ENCODE measurements at regions not wholly inside any gene's neighbourhood (a gene's known extent, or its start where the extent isn't known, plus 50 kb on each side); places are given as distances from the start of the nearest gene placed in this dataset.

GRCh38 chr4:52292245-52292644 lies 241.1 kb downstream of the SPATA18 start:
- Histone ChIP-seq H3K4me3 (replicated peaks; ENCODE audit: insufficient read depth, low read length) (no peak overlapping the region), H3K27me3 (ENCODE audit: insufficient read depth, poor library complexity, severe bottlenecking) (no peaks in the 10 kb centered on the region), H3K27ac (replicated peaks) (no peak overlapping the region)
- TF ChIP-seq CTCF (IDR thresholded peaks at IDR 0.05; ENCODE audit: insufficient read depth, low read length) (no peak), GABPA (IDR thresholded peaks at IDR 0.05; ENCODE audit: low read depth) (no peak), POLR2AphosphoS5 (IDR thresholded peaks at IDR 0.05; ENCODE audit: low read depth) (no peak), REST (IDR thresholded peaks at IDR 0.05; ENCODE audit: insufficient replicate concordance, low read depth) (no peak), SPI1 (IDR thresholded peaks at IDR 0.05; ENCODE audit: borderline replicate concordance, low read depth) (no peak)
- DNase-seq (ENCODE audit: low read depth in 1 of 2, low spot score in 1 of 2), result no peak

- Histone ChIP-seq H3K4me3 (replicated peaks; ENCODE audit: insufficient read depth, low read length) (no peak overlapping the region), H3K27ac (replicated peaks) (no peak overlapping the region)
- TF ChIP-seq GABPA (IDR thresholded peaks at IDR 0.05; ENCODE audit: low read depth), result no peak
- no peak for TF ChIP-seq REST (IDR thresholded peaks at IDR 0.05; ENCODE audit: insufficient replicate concordance, low read depth)
- TF ChIP-seq SPI1 (IDR thresholded peaks at IDR 0.05; ENCODE audit: borderline replicate concordance, low read depth), result no peak
- no peak for TF ChIP-seq POLR2AphosphoS5 (IDR thresholded peaks at IDR 0.05; ENCODE audit: low read depth)
- TF ChIP-seq CTCF (IDR thresholded peaks at IDR 0.05; ENCODE audit: insufficient read depth, low read length), result no peak
Measured at GRCh38 chr4:52296341-52296740, 245.2 kb downstream of the SPATA18 start.

GRCh38 chr4:52298444-52298843 lies 247.3 kb downstream of the SPATA18 start:
- Histone ChIP-seq H3K27ac (replicated peaks) (no peak overlapping the region), H3K4me3 (replicated peaks; ENCODE audit: insufficient read depth, low read length) (no peak overlapping the region), H3K27me3 (ENCODE audit: insufficient read depth, poor library complexity, severe bottlenecking) (no peaks in the 10 kb centered on the region)
- DNase-seq (ENCODE audit: low read depth in 1 of 2, low spot score in 1 of 2), result no peak
- TF ChIP-seq CTCF (IDR thresholded peaks at IDR 0.05; ENCODE audit: insufficient read depth, low read length) (no peak), POLR2AphosphoS5 (IDR thresholded peaks at IDR 0.05; ENCODE audit: low read depth) (no peak), GABPA (IDR thresholded peaks at IDR 0.05; ENCODE audit: low read depth) (no peak)

More at GRCh38 chr4:52296341-52296740, 245.2 kb downstream of the SPATA18 start:
- no peaks in the 10 kb centered on the region for H3K27me3 ChIP-seq (ENCODE audit: insufficient read depth, poor library complexity, severe bottlenecking)
- DNase-seq (ENCODE audit: low read depth in 1 of 2, low spot score in 1 of 2), result no peak

GRCh38 chr4:52299120-52299519 lies 248.0 kb downstream of the SPATA18 start:
- DNase-seq (ENCODE audit: low read depth in 1 of 2, low spot score in 1 of 2), result no peak
- Histone ChIP-seq H3K27ac (replicated peaks) (no peak overlapping the region), H3K4me3 (replicated peaks; ENCODE audit: insufficient read depth, low read length) (no peak overlapping the region), H3K27me3 (ENCODE audit: insufficient read depth, poor library complexity, severe bottlenecking) (no peaks in the 10 kb centered on the region)
- no peak for TF ChIP-seq SPI1 (IDR thresholded peaks at IDR 0.05; ENCODE audit: borderline replicate concordance, low read depth)
- no peak for TF ChIP-seq POLR2AphosphoS5 (IDR thresholded peaks at IDR 0.05; ENCODE audit: low read depth)
- TF ChIP-seq REST (IDR thresholded peaks at IDR 0.05; ENCODE audit: insufficient replicate concordance, low read depth), result no peak
